Germinal center (tissue), 1 donor: ENCODE measurements at regions not wholly inside any gene's neighbourhood (a gene's known extent, or its start where the extent isn't known, plus 50 kb on each side); places are given as distances from the start of the nearest gene placed in this dataset.

ENCODE experiments used
- DNase-seq: peaks from one replicate; pipeline ENCODE4 v3.0.0; 2012; ENCODE audit warnings: mixed read lengths, low spot score

GRCh38 chr14:104440297-104440956 is 139.1 kb upstream of the C14orf180 start:
- no peak for DNase-seq

GRCh38 chr14:104441275-104442106 is 138.1 kb upstream of the C14orf180 start:
- DNase-seq = no peak

- DNase-seq = no peak
Measured at GRCh38 chr14:104442107-104442551, 137.4 kb upstream of the C14orf180 start.

- DNase-seq = no peak
Measured at GRCh38 chr14:104442631-104443390, 136.8 kb upstream of the C14orf180 start.

- no peak for DNase-seq
Measured at GRCh38 chr14:104443391-104444158, 136.0 kb upstream of the C14orf180 start.

GRCh38 chr14:104444159-104445030 is 135.2 kb upstream of the C14orf180 start:
- no peak for DNase-seq

GRCh38 chr14:104445086-104445485 is 134.5 kb upstream of the C14orf180 start:
- no peak for DNase-seq

- DNase-seq = no peak
Measured at GRCh38 chr14:104445832-104446381, 133.7 kb upstream of the C14orf180 start.

- no peak for DNase-seq
Measured at GRCh38 chr14:104446611-104447010, 133.0 kb upstream of the C14orf180 start.

- no peak for DNase-seq
Measured at GRCh38 chr14:104447750-104448149, 131.8 kb upstream of the C14orf180 start.

GRCh38 chr14:104448321-104448720 is 131.2 kb upstream of the C14orf180 start:
- DNase-seq = no peak

GRCh38 chr14:104448721-104449120 is 130.8 kb upstream of the C14orf180 start:
- no peak for DNase-seq

GRCh38 chr14:104450811-104451401 is 128.7 kb upstream of the C14orf180 start:
- no peak for DNase-seq

GRCh38 chr14:104451474-104451873 is 128.1 kb upstream of the C14orf180 start:
- DNase-seq = no peak

GRCh38 chr14:104458845-104459244 is 120.7 kb upstream of the C14orf180 start:
- DNase-seq = no peak

GRCh38 chr14:104460791-104461651 is 118.5 kb upstream of the C14orf180 start:
- no peak for DNase-seq

GRCh38 chr14:104461676-104462449 is 117.7 kb upstream of the C14orf180 start:
- DNase-seq = no peak
